ENCODE measurements at regions not wholly inside any gene's neighbourhood (a gene's known extent, or its start where the extent isn't known, plus 50 kb on each side); places are given as distances from the start of the nearest gene placed in this dataset.

- no peak for TF ChIP-seq CTCF (IDR thresholded peaks at IDR 0.05; ENCODE audit: low read length)
- no peak for TF ChIP-seq EZH2 (IDR thresholded peaks at IDR 0.05; ENCODE audit: borderline replicate concordance, low read length)
These were observed 317.0 kb upstream of the IRX4 start for GRCh38 chr5:2199697-2200096.

Data from OCI-LY1 (cell line).